H1 (cell line): ENCODE measurements at regions not wholly inside any gene's neighbourhood (a gene's known extent, or its start where the extent isn't known, plus 50 kb on each side); places are given as distances from the start of the nearest gene placed in this dataset.

Experiments used
- CTCF ChIA-PET: fragments of 300-600 bp; sonication (Branson Sonifier 250); formaldehyde crosslinking; loops from one replicate; lab custom pipeline; 2021; ENCODE audit not compliant: partially characterized antibody; lab: Charles Lee
- POLR2A ChIA-PET: fragments of 300-600 bp; sonication (Branson Sonifier 250); formaldehyde crosslinking; loops from one replicate; lab custom pipeline; 2021; ENCODE audit warnings: inconsistent platforms; ENCODE audit not compliant: partially characterized antibody; lab: Charles Lee
- DNase-seq, 2 experiments: peaks; one replicate each; pipeline versions ENCODE4 v3.0.0 to v3.0.0-alpha.2; 2010 to 2022; ENCODE audit warnings: low spot score in 2 of 2, low read depth in 1 of 2, mixed read lengths in 1 of 2
- FAIRE-seq: peaks from 2 replicates; lab custom pipeline; 2011; peaks lifted over from hg19 to GRCh38; lab: Jason Lieb, UNC
- H2AFZ ChIP-seq: 2 replicates; pipeline ENCODE4 v1.8.1; 2012; ENCODE audit warnings: low read length, inconsistent platforms
- H2AK5ac ChIP-seq: 2 replicates; pipeline ENCODE4 v1.6.1; 2013; ENCODE audit warnings: low read depth, low read length
- H2BK120ac ChIP-seq: replicated peaks from 2 replicates; pipeline ENCODE3; 2013; ENCODE audit warnings: low read depth, low read length, inconsistent platforms
- H2BK12ac ChIP-seq: 2 replicates; pipeline ENCODE4 v1.6.1; 2013; ENCODE audit warnings: low read depth, low read length
- H2BK15ac ChIP-seq: 2 replicates; pipeline ENCODE4 v1.6.1; 2013; ENCODE audit warnings: low read length
- H2BK20ac ChIP-seq: 2 replicates; pipeline ENCODE4 v1.6.1; 2013; ENCODE audit warnings: low read length
- H2BK5ac ChIP-seq: 2 replicates; pipeline ENCODE4 v1.6.1; 2013; ENCODE audit warnings: low read depth, low read length
- H3K14ac ChIP-seq: 2 replicates; pipeline ENCODE4 v1.6.1; 2013; ENCODE audit warnings: inconsistent platforms; ENCODE audit not compliant: insufficient read length
- H3K18ac ChIP-seq: 2 replicates; pipeline ENCODE4 v1.6.1; 2013; ENCODE audit warnings: low read length; ENCODE audit errors: extremely low read depth
- H3K23ac ChIP-seq: 2 replicates; pipeline ENCODE4 v1.6.1; 2013; ENCODE audit warnings: inconsistent platforms; ENCODE audit not compliant: insufficient read length
- H3K23me2 ChIP-seq: 2 replicates; pipeline ENCODE4 v1.6.1; 2013; ENCODE audit warnings: low read depth, low read length
- H3K27ac ChIP-seq: 2 replicates; pipeline ENCODE4 v1.6.1; 2011; ENCODE audit warnings: low read depth, low read length, inconsistent platforms
- H3K27me3 ChIP-seq, 4 experiments: replicated peaks in 1 of 4; 1 replicate in 1 of 4; 2 replicates in 3 of 4; pipeline versions ENCODE4 v1.6.1 to v1.8.1; 2011 to 2013; ENCODE audit warnings: low read length in 3 of 4, mild to moderate bottlenecking in 3 of 4, inconsistent platforms in 2 of 4, mixed read lengths in 2 of 4, moderate library complexity in 1 of 4; ENCODE audit not compliant: control insufficient read depth in 3 of 4, insufficient read depth in 3 of 4; ENCODE audit errors: extremely low read depth in 1 of 4
- H3K36me3 ChIP-seq, 4 experiments: 2 replicates each; pipeline versions ENCODE4 v1.6.1 to v1.8.1; 2011 to 2013; ENCODE audit warnings: mild to moderate bottlenecking in 4 of 4, low read length in 3 of 4, moderate library complexity in 2 of 4, control low read depth in 1 of 4, inconsistent platforms in 1 of 4; ENCODE audit not compliant: insufficient read depth in 4 of 4, control insufficient read depth in 2 of 4
- H3K4ac ChIP-seq: replicated peaks from 2 replicates; pipeline ENCODE3; 2013; ENCODE audit warnings: low read length, low read depth, mixed read lengths, inconsistent platforms; ENCODE audit not compliant: insufficient read length
- H3K4me1 ChIP-seq, 4 experiments: replicated peaks in 1 of 4; 1 replicate in 1 of 4; 2 replicates in 3 of 4; pipeline versions ENCODE4 v1.6.1 to v1.8.1; 2011 to 2013; ENCODE audit warnings: low read length in 3 of 4, inconsistent platforms in 2 of 4, mixed read lengths in 1 of 4; ENCODE audit not compliant: insufficient read depth in 4 of 4, control insufficient read depth in 3 of 4
- H3K4me2 ChIP-seq, 2 experiments: 2 replicates each; pipeline versions ENCODE4 v1.6.1 to v1.8.1; 2011 to 2013; ENCODE audit warnings: low read depth in 2 of 2, low read length in 2 of 2, control low read depth in 1 of 2, inconsistent platforms in 1 of 2, mild to moderate bottlenecking in 1 of 2; ENCODE audit not compliant: insufficient read depth in 1 of 2
- H3K4me3 ChIP-seq, 4 experiments: fragments of 200-600, 300-600 bp in 1 of 4; sonication (generic), shearing (Covaris generic), sonication (Bioruptor Twin) in 1 of 4; 2 replicates each; pipeline versions ENCODE4 v1.5.1 to v1.8.1; 2011 to 2016; ENCODE audit warnings: low read length in 4 of 4, low read depth in 3 of 4, control low read depth in 2 of 4, inconsistent platforms in 2 of 4, mild to moderate bottlenecking in 2 of 4, mixed read lengths in 1 of 4, moderate library complexity in 1 of 4; ENCODE audit not compliant: insufficient read depth in 2 of 4; ENCODE audit errors: extremely low read depth in 1 of 4
- H3K56ac ChIP-seq: replicated peaks from 2 replicates; pipeline ENCODE3; 2013; ENCODE audit warnings: low read depth, mild to moderate bottlenecking, mixed read lengths, low read length, inconsistent platforms; ENCODE audit not compliant: insufficient read length
- H3K79me1 ChIP-seq: 2 replicates; pipeline ENCODE4 v1.6.1; 2013; ENCODE audit warnings: low read depth, low read length, control low read depth
- H3K79me2 ChIP-seq, 2 experiments: 2 replicates each; pipeline versions ENCODE4 v1.6.1 to v1.8.1; 2012 to 2013; ENCODE audit warnings: low read length in 2 of 2, mild to moderate bottlenecking in 2 of 2, inconsistent platforms in 1 of 2; ENCODE audit not compliant: insufficient read depth in 2 of 2, control insufficient read depth in 1 of 2
- H3K9ac ChIP-seq, 4 experiments: replicated peaks in 1 of 4; 1 replicate in 1 of 4; 2 replicates in 3 of 4; pipeline versions ENCODE4 v1.6.1 to v1.8.1; 2011 to 2013; ENCODE audit warnings: low read depth in 3 of 4, low read length in 3 of 4, control low read depth in 2 of 4, mild to moderate bottlenecking in 2 of 4, moderate library complexity in 2 of 4, inconsistent platforms in 1 of 4; ENCODE audit errors: extremely low read depth in 1 of 4
- H3K9me3 ChIP-seq, 2 experiments: 2 replicates each; pipeline versions ENCODE4 v1.6.1 to v1.8.1; 2012 to 2013; ENCODE audit warnings: mild to moderate bottlenecking in 2 of 2, moderate library complexity in 2 of 2, control low read depth in 1 of 2, inconsistent platforms in 1 of 2, low read depth in 1 of 2, low read length in 1 of 2, mixed read lengths in 1 of 2; ENCODE audit not compliant: insufficient read depth in 2 of 2
- H4K20me1 ChIP-seq, 2 experiments: replicated peaks in 1 of 2; 2 replicates each; pipeline versions ENCODE3 to v1.8.1; 2011 to 2013; ENCODE audit warnings: inconsistent platforms in 2 of 2, low read length in 2 of 2, mild to moderate bottlenecking in 1 of 2; ENCODE audit not compliant: insufficient read depth in 2 of 2, control insufficient read depth in 1 of 2
- H4K5ac ChIP-seq: 2 replicates; pipeline ENCODE4 v1.6.1; 2013; ENCODE audit warnings: low read length, low read depth, mixed read lengths, inconsistent platforms; ENCODE audit not compliant: insufficient read length
- H4K8ac ChIP-seq: 2 replicates; pipeline ENCODE4 v1.8.0; 2013; ENCODE audit warnings: mild to moderate bottlenecking, moderate library complexity, low read length, inconsistent platforms; ENCODE audit not compliant: insufficient read depth; ENCODE audit errors: extremely low read depth
- H4K91ac ChIP-seq: replicated peaks from 2 replicates; pipeline ENCODE3; 2013; ENCODE audit warnings: low read length, mixed read lengths, inconsistent platforms; ENCODE audit not compliant: insufficient read length
- BRCA1 ChIP-seq: IDR thresholded peaks from 2 replicates; pipeline ENCODE4 v1.6.1; 2012; ENCODE audit warnings: low read depth, low read length, improper control_type of control experiment
- CBX8 ChIP-seq: fragments of 300-800, 300-1000 bp; sonication (generic); IDR thresholded peaks from 2 replicates; pipeline ENCODE4 v1.7.1; 2016; ENCODE audit warnings: low read depth, low read length, borderline replicate concordance
- CHD2 ChIP-seq: IDR thresholded peaks from 2 replicates; pipeline ENCODE4 v1.6.1; 2012; ENCODE audit warnings: low read length, improper control_type of control experiment
- EZH2 ChIP-seq: fragments of 200-600 bp; sonication (generic); IDR thresholded peaks from 2 replicates; pipeline ENCODE4 v1.7.1; 2012; ENCODE audit warnings: low read depth, mild to moderate bottlenecking, moderate library complexity, low read length, inconsistent platforms; ENCODE audit not compliant: severe bottlenecking
- FOSL1 ChIP-seq: IDR thresholded peaks from 2 replicates; pipeline ENCODE4 v1.6.1; 2011; ENCODE audit warnings: mild to moderate bottlenecking, low read depth, low read length, moderate library complexity; ENCODE audit not compliant: insufficient read depth
- POU5F1 ChIP-seq: IDR thresholded peaks from 2 replicates; pipeline ENCODE4 v1.6.1; 2011; ENCODE audit warnings: low read depth, mild to moderate bottlenecking, low read length, moderate library complexity
- SP1 ChIP-seq: IDR thresholded peaks from 2 replicates; pipeline ENCODE4 v1.6.1; 2011; ENCODE audit warnings: low read depth, low read length
- SP2 ChIP-seq: IDR thresholded peaks from 2 replicates; pipeline ENCODE4 v1.6.1; 2012; ENCODE audit warnings: mild to moderate bottlenecking, low read length, inconsistent platforms
- TAF1 ChIP-seq: IDR thresholded peaks from 2 replicates; pipeline ENCODE4 v1.6.1; 2011; ENCODE audit warnings: mild to moderate bottlenecking, low read depth, low read length
- TCF12 ChIP-seq: IDR thresholded peaks from 2 replicates; pipeline ENCODE4 v1.6.1; 2011; ENCODE audit warnings: low read depth, mild to moderate bottlenecking, low read length
- ZNF274 ChIP-seq: IDR thresholded peaks from 2 replicates; pipeline ENCODE4 v1.7.0; 2012; ENCODE audit warnings: low read length, borderline replicate concordance; ENCODE audit errors: extremely low read depth
- WGBS, 2 experiments: shearing (Covaris generic) in 1 of 2; methylation state at CpG; one replicate each; pipeline versions ENCODE4 v1.1.6 to v1.1.7; 2013 to 2015; ENCODE audit warnings: low lambda C conversion rate in 2 of 2, mixed read lengths in 2 of 2, inconsistent platforms in 1 of 2, low coverage in 1 of 2, missing lambda C conversion rate in 1 of 2; ENCODE audit not compliant: insufficient replicate concordance in 2 of 2, insufficient coverage in 1 of 2, insufficient read length in 1 of 2; ENCODE audit errors: extremely low coverage in 1 of 2, missing lambda C conversion rate in 1 of 2; 5-methylcytosine and 5-hydroxymethylcytosine counted together

DNA sequence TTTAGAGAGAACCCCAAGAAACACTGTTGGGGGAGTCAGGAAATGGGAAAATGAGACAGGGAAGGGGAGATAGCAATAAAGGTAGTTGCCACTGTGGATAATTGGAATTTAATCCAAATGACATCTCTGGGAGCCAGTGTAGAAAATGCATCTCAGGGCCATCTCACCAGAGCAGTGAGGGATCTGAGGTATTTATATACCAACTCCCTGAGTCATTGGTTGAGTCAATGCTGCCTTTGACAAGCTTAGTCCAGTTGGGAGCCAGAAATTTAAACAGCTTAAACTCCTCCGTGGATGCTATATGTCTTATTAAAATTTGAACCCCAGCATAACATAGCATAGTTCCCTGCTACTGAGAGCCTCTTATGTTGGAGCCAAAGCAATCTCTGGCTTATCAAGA, 140.3 kb downstream of the SLC30A10 start:
- H4K8ac ChIP-seq, result no peak overlapping the region
- no peaks in the 10 kb centered on the region for H3K79me2 ChIP-seq
- H3K23ac ChIP-seq, result no peak overlapping the region
- H3K56ac ChIP-seq, result no peak overlapping the region
- H3K23me2 ChIP-seq, result no peaks in the 10 kb centered on the region; the same call in 1 of the 2 replicates
- no peaks in the 10 kb centered on the region for H3K79me1 ChIP-seq
- H3K4me1 ChIP-seq, result no peaks in the 10 kb centered on the region; a peak in 1 of 7 replicates
- no peak overlapping the region for H2BK12ac ChIP-seq
- no peaks in the 10 kb centered on the region for H4K20me1 ChIP-seq
- no peak overlapping the region for H2BK120ac ChIP-seq
- no peak overlapping the region for H2BK20ac ChIP-seq
- no peak overlapping the region for H2AFZ ChIP-seq
- no peak overlapping the region for H3K27ac ChIP-seq
- no peak overlapping the region for H3K18ac ChIP-seq
- H3K9me3 ChIP-seq, result no peaks in the 10 kb centered on the region
- no peak overlapping the region for H4K5ac ChIP-seq
- no peak overlapping the region for H4K91ac ChIP-seq
- H2BK15ac ChIP-seq, result no peak overlapping the region
- no peak overlapping the region for H3K4me2 ChIP-seq
- H3K36me3 ChIP-seq, result no peaks in the 10 kb centered on the region
- ChIA-PET CTCF (no interaction called here), POLR2A (no interaction called here)
- H3K4ac ChIP-seq, result no peak overlapping the region
- no peak overlapping the region for H3K14ac ChIP-seq
- DNase-seq (no peak), FAIRE-seq (no peak)
- H3K27me3 ChIP-seq, result no peaks in the 10 kb centered on the region
- 90% methylated on average over 1 of the region's 1 CpG; no CpG with 5 or more reads in 1 of the 2 experiments for WGBS, 2 experiments
- no peak overlapping the region for H2BK5ac ChIP-seq
- H3K4me3 ChIP-seq, result no peak overlapping the region
- H3K9ac ChIP-seq, result no peak overlapping the region
- no peak overlapping the region for H2AK5ac ChIP-seq
- no peak for TF ChIP-seq SP1
- no peak for TF ChIP-seq CHD2
- TF ChIP-seq EZH2, result no peak
- no peak for TF ChIP-seq CBX8
- TF ChIP-seq FOSL1, result no peak
- TF ChIP-seq ZNF274, result no peak
- TF ChIP-seq SP2, result no peak
- TF ChIP-seq POU5F1, result no peak
- no peak for TF ChIP-seq TCF12
- TF ChIP-seq TAF1, result no peak
- TF ChIP-seq BRCA1, result no peak
